Naive thymus-derived CD4-positive, alpha-beta T cell (primary cell): ENCODE measurements at regions not wholly inside any gene's neighbourhood (a gene's known extent, or its start where the extent isn't known, plus 50 kb on each side); places are given as distances from the start of the nearest gene placed in this dataset.

Source experiments
- ATAC-seq: fragments of 150-1000 bp; cut with Tn5 transposase; 2 replicates; pipeline ENCODE4 v1.10.0; 2021; ENCODE audit warnings: mild to moderate bottlenecking, moderate library complexity
- CTCF ChIA-PET: fragments of 350-600 bp; sonication (Branson Sonifier 250); formaldehyde crosslinking; loops from one replicate; lab custom pipeline; 2021; ENCODE audit warnings: antibody characterized with exemption; lab: Charles Lee
- POLR2A ChIA-PET: fragments of 350-600 bp; sonication (Branson Sonifier 250); formaldehyde crosslinking; loops from one replicate; lab custom pipeline; 2021; ENCODE audit warnings: antibody characterized with exemption, inconsistent platforms; lab: Charles Lee
- DNase-seq, 9 donors: peaks; one replicate each; pipeline versions ENCODE4 v3.0.0 to v3.0.0-alpha.2; 2020 to 2022; ENCODE audit warnings: mixed read lengths in 1 of 9
- H3K27ac ChIP-seq: one replicate; pipeline ENCODE4 v1.7.0; 2013; ENCODE audit warnings: mild to moderate bottlenecking, low read depth, low read length, moderate library complexity
- H3K27me3 ChIP-seq, 2 donors: one replicate each; pipeline ENCODE4 v1.7.0; 2013; ENCODE audit warnings: low read length in 2 of 2, mild to moderate bottlenecking in 2 of 2, moderate library complexity in 2 of 2; ENCODE audit not compliant: control insufficient read depth in 2 of 2, insufficient read depth in 2 of 2
- H3K36me3 ChIP-seq, 3 experiments: 1 replicate in 2 of 3; 2 replicates in 1 of 3; pipeline ENCODE4 v1.7.0; 2013; ENCODE audit warnings: low read length in 3 of 3, mild to moderate bottlenecking in 3 of 3, moderate library complexity in 1 of 3; ENCODE audit not compliant: insufficient read depth in 3 of 3, control insufficient read depth in 2 of 3
- H3K4me1 ChIP-seq, 2 donors: one replicate each; pipeline ENCODE4 v1.7.0; 2013; ENCODE audit warnings: low read length in 2 of 2, mild to moderate bottlenecking in 2 of 2, moderate library complexity in 1 of 2; ENCODE audit not compliant: control insufficient read depth in 2 of 2, insufficient read depth in 2 of 2
- H3K4me3 ChIP-seq: 2 replicates; pipeline ENCODE4 v1.7.0; 2013; ENCODE audit warnings: mild to moderate bottlenecking, low read length
- H3K9me3 ChIP-seq, 3 experiments: 1 replicate in 2 of 3; 2 replicates in 1 of 3; pipeline ENCODE4 v1.7.0; 2013; ENCODE audit warnings: low read length in 3 of 3; ENCODE audit not compliant: control insufficient read depth in 2 of 3
- H3K27ac Mint-ChIP-seq, 9 donors: one replicate each; pipeline ENCODE4 v1.8.0; 2020 to 2022; ENCODE audit warnings: mixed read lengths in 9 of 9, mild to moderate bottlenecking in 8 of 9, moderate library complexity in 5 of 9, inconsistent platforms in 2 of 9
- H3K27me3 Mint-ChIP-seq, 5 donors: one replicate each; pipeline ENCODE4 v1.8.0; 2021 to 2022; ENCODE audit warnings: mixed read lengths in 5 of 5, mild to moderate bottlenecking in 1 of 5
- H3K36me3 Mint-ChIP-seq, 5 donors: one replicate each; pipeline ENCODE4 v1.8.0; 2020 to 2022; ENCODE audit warnings: mixed read lengths in 5 of 5, mild to moderate bottlenecking in 3 of 5, inconsistent platforms in 1 of 5
- H3K4me1 Mint-ChIP-seq, 7 donors: one replicate each; pipeline ENCODE4 v1.8.0; 2020 to 2022; ENCODE audit warnings: mixed read lengths in 7 of 7, mild to moderate bottlenecking in 3 of 7, inconsistent platforms in 1 of 7
- H3K4me3 Mint-ChIP-seq, 10 donors: one replicate each; pipeline ENCODE4 v1.8.0; 2020 to 2022; ENCODE audit warnings: mild to moderate bottlenecking in 10 of 10, mixed read lengths in 10 of 10, moderate library complexity in 6 of 10, inconsistent platforms in 2 of 10
- H3K9me3 Mint-ChIP-seq, 11 donors: one replicate each; pipeline ENCODE4 v1.8.0; 2020 to 2022; ENCODE audit warnings: mixed read lengths in 11 of 11, mild to moderate bottlenecking in 4 of 11, inconsistent platforms in 1 of 11, moderate library complexity in 1 of 11
- intact Hi-C, 2 donors: fragments of 100-400 bp; cut with micrococcal nuclease; formaldehyde crosslinking; loops; one replicate each; pipeline ENCODE4 v1.15.1; 2023

DNA sequence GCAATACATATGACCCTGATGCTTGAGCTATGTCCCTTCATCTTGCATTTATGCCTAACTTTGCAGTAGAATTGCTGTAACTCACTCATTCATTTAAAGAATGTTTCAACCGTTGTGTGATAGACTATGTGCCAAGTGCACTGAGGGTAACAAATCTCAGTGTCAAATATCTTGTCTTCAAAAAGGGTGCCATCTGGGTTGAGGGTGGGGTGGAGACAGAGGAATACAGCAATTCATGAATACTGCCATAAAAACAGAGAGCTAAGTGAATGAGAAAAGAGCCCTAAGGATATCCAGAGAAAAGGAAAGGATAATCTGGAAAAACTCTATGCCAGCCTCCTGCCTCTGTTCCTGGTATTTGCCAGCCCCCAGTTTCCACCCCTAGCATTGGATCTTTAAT, 1534.4 kb upstream of the PIK3C3 start:
- H3K9me3 ChIP-seq = no peaks in the 10 kb centered on the region
- no peak overlapping the region for H3K27ac Mint-ChIP-seq
- CTCF ChIA-PET = interaction anchor here (0.6 kb wide), 1 partner anchor 598 kb away, joined by 4 read pairs; no protein-coding TSS in a partner anchor
- H3K4me1 Mint-ChIP-seq = no peaks in the 10 kb centered on the region
- no peak overlapping the region for H3K4me3 Mint-ChIP-seq
- POLR2A ChIA-PET = no interaction called here
- ATAC-seq (no peak), DNase-seq (no peak)
- no peaks in the 10 kb centered on the region for H3K36me3 ChIP-seq
- H3K9me3 Mint-ChIP-seq = peaks cover 0 to 20% (median 6%) of the 10 kb centered on the region in 11 donors
- no peaks in the 10 kb centered on the region for H3K4me1 ChIP-seq
- intact Hi-C loops = no loop called here
- H3K27me3 ChIP-seq = no peaks in the 10 kb centered on the region
- H3K27ac ChIP-seq = no peak overlapping the region
- no peaks in the 10 kb centered on the region for H3K27me3 Mint-ChIP-seq
- H3K36me3 Mint-ChIP-seq = no peaks in the 10 kb centered on the region
- H3K4me3 ChIP-seq = no peak overlapping the region

DNA sequence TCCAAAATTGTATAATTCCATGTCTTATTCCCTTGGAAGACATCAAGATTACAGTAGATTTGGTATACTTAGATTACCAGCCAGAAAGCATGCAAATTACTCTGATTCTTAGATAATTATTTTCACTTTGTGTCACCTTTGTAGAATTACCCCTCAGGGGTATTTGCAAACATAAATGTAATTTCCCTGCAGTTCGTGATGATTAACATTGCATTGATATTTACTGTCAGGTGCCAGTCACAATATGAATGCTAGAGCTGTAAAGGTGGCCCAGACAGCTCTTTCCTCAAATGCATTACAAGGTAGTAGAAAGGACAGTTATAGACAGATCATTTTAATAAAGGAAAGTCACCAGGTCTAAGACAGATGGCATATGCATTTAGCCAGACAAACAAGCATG, 1537.5 kb upstream of the PIK3C3 start:
- no peaks in the 10 kb centered on the region for H3K36me3 Mint-ChIP-seq

DNA sequence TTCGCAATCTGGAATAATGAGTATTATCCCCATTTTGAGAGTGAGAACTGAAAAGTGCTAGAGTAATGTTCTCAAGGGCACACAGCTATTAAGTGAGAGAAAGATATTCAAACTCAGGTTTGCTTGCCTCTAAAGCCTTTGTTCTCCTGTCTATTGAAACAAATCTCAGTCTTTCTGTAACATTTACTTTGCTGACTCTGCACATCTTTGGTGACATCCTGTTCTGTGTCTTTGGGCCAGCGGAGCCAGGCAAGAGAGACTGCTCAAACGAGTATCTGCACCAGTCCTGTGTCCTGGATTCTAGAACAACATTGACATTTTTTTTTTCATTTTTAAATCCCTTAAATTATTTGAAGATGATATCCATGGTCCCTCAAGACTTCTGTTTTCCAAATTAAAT, 1539.2 kb upstream of the PIK3C3 start:
- no peak overlapping the region for H3K27ac ChIP-seq
- intact Hi-C loops = no loop called here
- no peaks in the 10 kb centered on the region for H3K27me3 ChIP-seq
- no peak overlapping the region for H3K4me3 ChIP-seq
- Mint-ChIP-seq H3K27me3 (no peaks in the 10 kb centered on the region), H3K27ac (no peak overlapping the region), H3K4me3 (no peak overlapping the region), H3K4me1 (no peaks in the 10 kb centered on the region), H3K9me3 (peaks cover 0 to 26% (median 5%) of the 10 kb centered on the region in 11 donors), H3K36me3 (no peaks in the 10 kb centered on the region)
- no peak for ATAC-seq
- POLR2A ChIA-PET = no interaction called here
- no peaks in the 10 kb centered on the region for H3K9me3 ChIP-seq
- H3K4me1 ChIP-seq = no peaks in the 10 kb centered on the region
- DNase-seq = no peak
- no peaks in the 10 kb centered on the region for H3K36me3 ChIP-seq
- CTCF ChIA-PET = no interaction called here

More for the DNA sequence above, 1537.5 kb upstream of the PIK3C3 start:
- intact Hi-C loops = no loop called here
- no peaks in the 10 kb centered on the region for H3K4me1 Mint-ChIP-seq
- peaks cover 0 to 23% (median 8%) of the 10 kb centered on the region in 11 donors for H3K9me3 Mint-ChIP-seq
- H3K4me3 ChIP-seq = no peak overlapping the region
- DNase-seq (no peak), ATAC-seq (no peak)
- H3K4me1 ChIP-seq = no peaks in the 10 kb centered on the region
- ChIA-PET CTCF (no interaction called here), POLR2A (no interaction called here)
- no peaks in the 10 kb centered on the region for H3K27me3 Mint-ChIP-seq
- H3K27ac ChIP-seq = no peak overlapping the region
- H3K27me3 ChIP-seq = no peaks in the 10 kb centered on the region
- no peaks in the 10 kb centered on the region for H3K9me3 ChIP-seq
- H3K36me3 ChIP-seq = no peaks in the 10 kb centered on the region
- H3K4me3 Mint-ChIP-seq = no peak overlapping the region
- H3K27ac Mint-ChIP-seq = no peak overlapping the region

DNA sequence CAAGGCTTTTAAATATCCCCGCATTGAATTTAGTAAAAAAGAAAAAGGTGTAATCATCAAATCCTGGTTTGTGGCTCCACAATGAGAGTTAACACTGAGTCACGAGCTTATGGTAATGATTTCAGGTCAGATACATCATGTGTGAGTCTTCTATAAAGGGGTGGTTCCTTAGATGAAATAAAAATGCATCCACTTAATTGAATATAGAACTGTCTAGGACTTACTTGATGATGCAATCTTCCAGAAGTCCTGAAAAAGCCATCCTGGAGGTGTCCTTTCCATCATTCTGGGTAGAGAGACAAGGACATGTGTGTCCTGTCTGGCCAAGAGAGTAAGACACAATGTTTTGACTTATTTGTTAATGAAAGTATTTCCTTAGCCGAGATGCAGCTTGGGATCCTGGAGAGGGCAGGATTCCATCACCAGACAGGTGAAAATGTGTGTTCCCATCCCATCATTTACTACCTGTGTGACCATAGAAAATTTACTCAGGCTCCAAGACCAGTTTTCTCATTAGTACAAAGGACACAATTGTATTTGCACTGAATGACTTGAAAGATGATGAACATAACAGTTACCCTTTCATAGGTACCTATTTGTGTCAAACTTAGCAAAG, 1539.8 kb upstream of the PIK3C3 start:
- ChIA-PET CTCF (no interaction called here), POLR2A (no interaction called here)
- no peak overlapping the region for H3K4me3 Mint-ChIP-seq
- Histone ChIP-seq H3K36me3 (no peaks in the 10 kb centered on the region), H3K27ac (no peak overlapping the region), H3K9me3 (no peaks in the 10 kb centered on the region), H3K4me3 (no peak overlapping the region), H3K27me3 (no peaks in the 10 kb centered on the region), H3K4me1 (no peaks in the 10 kb centered on the region)
- intact Hi-C loops = no loop called here
- ATAC-seq (no peak), DNase-seq (no peak)
- H3K27me3 Mint-ChIP-seq = no peaks in the 10 kb centered on the region
- H3K36me3 Mint-ChIP-seq = no peaks in the 10 kb centered on the region
- no peak overlapping the region for H3K27ac Mint-ChIP-seq
- H3K9me3 Mint-ChIP-seq = peaks cover 0 to 26% (median 8%) of the 10 kb centered on the region in 11 donors
- H3K4me1 Mint-ChIP-seq = no peaks in the 10 kb centered on the region

DNA sequence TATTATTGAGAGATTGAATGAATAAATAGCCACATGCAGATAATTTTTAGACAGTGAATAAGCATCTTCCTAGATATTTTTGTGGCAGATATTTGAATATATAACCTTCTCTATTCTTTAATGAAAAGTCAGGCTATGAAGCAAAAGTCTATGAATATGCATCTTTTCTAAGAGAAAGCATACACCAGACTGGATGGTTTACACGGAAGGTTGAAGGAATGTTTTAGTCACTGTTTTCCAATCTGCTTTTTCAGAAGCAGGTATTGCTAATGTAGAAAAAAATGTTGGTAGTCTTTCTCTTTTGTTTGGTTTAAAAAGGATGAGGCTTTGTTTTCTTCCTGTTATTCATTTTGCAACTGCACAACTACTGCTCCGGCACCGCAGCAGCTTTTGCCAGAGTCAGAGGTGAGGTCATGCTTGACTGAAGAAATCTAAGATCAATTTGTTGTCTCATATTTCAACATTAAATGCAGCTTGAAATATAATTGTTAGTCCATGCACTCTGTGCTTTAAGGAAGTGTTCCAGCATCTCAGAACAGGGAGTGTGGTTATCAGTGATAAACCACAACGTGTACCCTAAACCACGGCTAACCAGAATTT, 1540.8 kb upstream of the PIK3C3 start:
- H3K4me1 Mint-ChIP-seq = no peaks in the 10 kb centered on the region
- Histone ChIP-seq H3K36me3 (no peaks in the 10 kb centered on the region), H3K9me3 (no peaks in the 10 kb centered on the region), H3K27ac (no peak overlapping the region), H3K27me3 (no peaks in the 10 kb centered on the region), H3K4me3 (no peak overlapping the region), H3K4me1 (no peaks in the 10 kb centered on the region)
- DNase-seq (no peak), ATAC-seq (no peak)
- peaks cover 0 to 20% (median 5%) of the 10 kb centered on the region in 11 donors for H3K9me3 Mint-ChIP-seq
- H3K27ac Mint-ChIP-seq = no peak overlapping the region
- no peaks in the 10 kb centered on the region for H3K36me3 Mint-ChIP-seq
- ChIA-PET CTCF (no interaction called here), POLR2A (no interaction called here)
- intact Hi-C loops = no loop called here
- no peaks in the 10 kb centered on the region for H3K27me3 Mint-ChIP-seq
- H3K4me3 Mint-ChIP-seq = no peak overlapping the region

DNA sequence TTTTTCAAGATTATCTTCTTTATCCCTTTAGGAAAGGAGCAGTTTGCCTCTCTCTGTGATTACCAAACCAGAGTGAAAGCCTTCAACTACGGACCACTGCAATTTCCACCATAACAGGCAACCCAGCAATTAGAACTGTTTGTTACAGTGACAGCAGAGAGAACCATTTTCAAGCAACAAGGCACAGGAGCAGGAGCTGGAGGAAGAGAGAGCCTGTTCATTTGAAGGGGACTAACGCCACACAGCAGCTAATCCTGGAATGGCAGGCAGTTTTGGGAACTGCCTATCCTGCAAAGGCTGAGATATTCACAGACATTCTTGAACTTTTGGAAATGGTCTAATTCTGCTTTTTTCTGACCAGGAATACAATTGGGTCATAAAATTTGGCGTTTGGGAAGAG, 1541.9 kb upstream of the PIK3C3 start:
- Mint-ChIP-seq H3K4me3 (no peak overlapping the region), H3K9me3 (peaks cover 0 to 22% (median 5%) of the 10 kb centered on the region in 11 donors), H3K4me1 (no peaks in the 10 kb centered on the region), H3K27ac (no peak overlapping the region), H3K27me3 (no peaks in the 10 kb centered on the region), H3K36me3 (no peaks in the 10 kb centered on the region)
- no peaks in the 10 kb centered on the region for H3K36me3 ChIP-seq
- no peak overlapping the region for H3K4me3 ChIP-seq
- no peaks in the 10 kb centered on the region for H3K4me1 ChIP-seq
- no peaks in the 10 kb centered on the region for H3K27me3 ChIP-seq
- no peaks in the 10 kb centered on the region for H3K9me3 ChIP-seq
- no peak overlapping the region for H3K27ac ChIP-seq
- DNase-seq = no peak
- intact Hi-C loops = no loop called here
- ChIA-PET CTCF (no interaction called here), POLR2A (no interaction called here)
- no peak for ATAC-seq

DNA sequence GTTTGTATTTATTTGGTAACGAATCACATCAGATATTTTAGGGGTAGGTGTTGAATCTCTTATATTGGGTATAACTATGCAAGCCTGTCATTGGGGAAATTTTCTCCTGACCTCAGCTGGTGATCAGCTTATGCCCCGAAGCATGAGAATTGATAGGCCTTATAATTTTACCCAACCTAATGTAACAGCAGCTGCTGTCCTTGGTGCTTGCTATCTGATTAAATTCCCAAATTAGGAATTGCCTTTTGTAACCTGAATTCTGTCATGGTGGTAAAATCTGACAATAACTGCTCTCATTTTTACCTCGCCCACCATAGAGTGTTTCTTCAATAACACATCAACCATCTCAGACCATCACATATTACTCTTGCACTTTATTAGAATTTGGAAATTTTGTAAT, 1542.6 kb upstream of the PIK3C3 start:
- Histone ChIP-seq H3K4me3 (no peak overlapping the region), H3K9me3 (no peaks in the 10 kb centered on the region), H3K4me1 (no peaks in the 10 kb centered on the region), H3K27ac (no peak overlapping the region), H3K36me3 (no peaks in the 10 kb centered on the region), H3K27me3 (no peaks in the 10 kb centered on the region)
- Mint-ChIP-seq H3K4me3 (no peak overlapping the region), H3K27me3 (no peaks in the 10 kb centered on the region), H3K4me1 (no peaks in the 10 kb centered on the region), H3K36me3 (no peaks in the 10 kb centered on the region), H3K27ac (no peak overlapping the region), H3K9me3 (peaks cover 0 to 22% (median 5%) of the 10 kb centered on the region in 11 donors)
- CTCF ChIA-PET = no interaction called here
- POLR2A ChIA-PET = no interaction called here
- intact Hi-C loops = no loop called here
- ATAC-seq = no peak
- no peak for DNase-seq
